ENCODE measurements at regions not wholly inside any gene's neighbourhood (a gene's known extent, or its start where the extent isn't known, plus 50 kb on each side); places are given as distances from the start of the nearest gene placed in this dataset.
"Not testable (repeated sequence)": the region's sequence is repeated elsewhere in the genome, so short reads cannot be mapped to it uniquely, and the experiment has no call there.

DNA sequence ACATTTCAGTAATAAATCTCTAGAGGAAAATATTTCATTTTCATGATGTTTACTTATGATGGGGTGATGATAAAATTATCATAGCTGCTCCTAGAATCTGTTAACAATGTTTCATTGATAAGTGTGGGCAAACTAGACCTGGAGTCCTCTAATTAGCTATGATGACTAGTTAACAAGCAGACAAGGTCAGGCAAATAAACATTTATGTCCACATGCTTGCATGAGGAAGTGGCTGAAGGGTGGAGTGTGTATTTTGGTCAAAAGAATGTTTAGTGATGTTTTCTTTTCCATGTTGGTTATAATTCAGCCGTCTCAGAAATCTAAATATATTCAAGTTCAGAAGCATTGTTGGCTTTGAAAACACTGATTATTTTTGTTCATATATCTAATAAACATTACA, 99.9 kb upstream of the FN1 start:
- no peaks in the 10 kb centered on the region for H3K4me1 ChIP-seq (ENCODE audit: control insufficient read depth in 2 of 2, insufficient read depth in 2 of 2, low read length in 2 of 2)
- WGBS = 91% methylated on average over 1 of the region's 1 CpG
- peaks cover 0 to 4% of the 10 kb centered on the region in 2 donors for H3K9me3 ChIP-seq (ENCODE audit: control insufficient read depth in 2 of 2, insufficient read depth in 1 of 2, low read length in 1 of 2)
- H3K27ac ChIP-seq (ENCODE audit: low read depth in 1 of 2, low read length in 1 of 2) = no peak overlapping the region
- H3K36me3 ChIP-seq (ENCODE audit: control insufficient read depth in 2 of 2, insufficient read depth in 2 of 2, low read length in 1 of 2) = no peaks in the 10 kb centered on the region
- DNase-seq (ENCODE audit: low read depth in 6 of 9, low spot score in 9 of 9) = no peak
- H3K27me3 ChIP-seq (ENCODE audit: control insufficient read depth in 2 of 2, insufficient read depth in 1 of 2, low read length in 1 of 2) = no peaks in the 10 kb centered on the region
- H3K4me3 ChIP-seq (ENCODE audit: low read length in 2 of 2) = no peak overlapping the region

DNA sequence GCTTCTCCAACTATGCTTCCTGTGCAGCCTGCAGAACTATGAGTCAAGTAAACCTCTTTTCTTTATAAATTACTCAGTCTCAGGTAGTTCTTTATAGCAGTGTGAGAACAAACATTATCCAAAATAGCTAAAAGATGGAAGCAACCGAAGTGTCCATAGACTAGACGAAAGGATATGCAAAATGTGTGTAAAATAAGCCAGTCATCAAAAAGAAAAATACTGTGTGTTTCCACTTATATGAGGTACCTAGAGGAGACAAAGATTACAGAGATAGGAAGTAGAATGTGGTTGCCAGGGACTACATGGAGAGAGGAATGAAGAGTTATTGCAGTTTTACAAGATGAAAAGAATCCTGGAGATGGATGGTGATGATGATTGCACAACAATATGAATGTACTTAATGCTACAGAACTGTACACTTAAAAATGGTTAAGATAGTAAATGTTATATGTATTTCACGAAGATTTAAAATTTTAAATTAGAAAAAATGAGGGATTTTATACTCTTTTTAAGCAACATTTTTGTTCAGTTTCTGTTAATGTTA, 99.3 kb upstream of the FN1 start:
- Histone ChIP-seq H3K27ac (ENCODE audit: low read depth in 1 of 2, low read length in 1 of 2) (no peak overlapping the region), H3K4me3 (ENCODE audit: low read length in 2 of 2) (no peak overlapping the region), H3K36me3 (ENCODE audit: control insufficient read depth in 2 of 2, insufficient read depth in 2 of 2, low read length in 1 of 2) (no peaks in the 10 kb centered on the region), H3K4me1 (ENCODE audit: control insufficient read depth in 2 of 2, insufficient read depth in 2 of 2, low read length in 2 of 2) (no peaks in the 10 kb centered on the region), H3K27me3 (ENCODE audit: control insufficient read depth in 2 of 2, insufficient read depth in 1 of 2, low read length in 1 of 2) (no peaks in the 10 kb centered on the region), H3K9me3 (ENCODE audit: control insufficient read depth in 2 of 2, insufficient read depth in 1 of 2, low read length in 1 of 2) (peaks cover 0 to 4% of the 10 kb centered on the region in 2 donors)
- no peak for DNase-seq (ENCODE audit: low read depth in 6 of 9, low spot score in 9 of 9)
- 89% methylated on average over 3 of the region's 3 CpGs for WGBS

DNA sequence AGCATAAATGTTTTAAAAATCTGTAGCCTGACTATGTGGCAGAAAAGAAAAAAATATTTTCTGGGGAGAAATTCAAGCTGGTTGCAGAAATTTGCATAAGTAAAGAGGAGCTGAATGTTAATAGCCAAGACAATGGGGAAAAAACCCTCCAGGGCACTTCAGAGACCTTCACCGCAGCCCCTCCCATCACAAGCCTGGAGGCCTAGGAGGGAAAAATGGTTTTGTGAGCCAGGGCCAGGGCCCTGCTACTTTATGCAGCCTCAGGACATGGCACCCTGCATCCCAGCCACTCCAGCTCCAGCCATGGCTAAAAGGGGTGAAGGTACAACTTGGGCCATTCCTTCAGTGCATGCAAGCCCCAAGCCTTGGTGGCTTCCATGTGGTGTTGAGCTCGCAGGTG, 97.8 kb upstream of the FN1 start:
- 97% methylated on average over 2 of the region's 2 CpGs for WGBS

DNA sequence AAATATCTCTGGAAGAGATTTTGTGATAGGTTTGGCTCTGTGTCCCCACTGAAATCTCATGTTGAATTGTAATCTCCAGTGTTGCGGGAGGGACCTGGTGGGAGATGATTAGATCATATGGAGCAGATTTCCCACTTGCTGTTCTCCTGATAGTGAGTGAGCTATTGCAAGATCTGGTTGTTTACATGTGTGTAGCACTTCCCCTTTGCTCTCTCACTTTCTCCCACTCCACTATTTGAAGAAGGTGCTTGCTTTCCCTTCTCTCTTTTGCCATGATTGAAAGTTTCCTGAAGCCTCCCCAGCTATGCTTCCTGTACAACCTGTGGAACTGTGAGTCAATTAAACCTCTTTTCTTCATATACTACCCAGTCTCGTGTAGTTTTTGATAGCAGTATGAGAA, 97.0 kb upstream of the FN1 start:
- Histone ChIP-seq H3K4me1 (ENCODE audit: control insufficient read depth in 2 of 2, insufficient read depth in 2 of 2, low read length in 2 of 2) (no peaks in the 10 kb centered on the region), H3K27ac (ENCODE audit: low read depth in 1 of 2, low read length in 1 of 2) (no peak overlapping the region), H3K9me3 (ENCODE audit: control insufficient read depth in 2 of 2, insufficient read depth in 1 of 2, low read length in 1 of 2) (peaks cover 0 to 4% of the 10 kb centered on the region in 2 donors), H3K27me3 (ENCODE audit: control insufficient read depth in 2 of 2, insufficient read depth in 1 of 2, low read length in 1 of 2) (no peaks in the 10 kb centered on the region), H3K36me3 (ENCODE audit: control insufficient read depth in 2 of 2, insufficient read depth in 2 of 2, low read length in 1 of 2) (no peaks in the 10 kb centered on the region), H3K4me3 (ENCODE audit: low read length in 2 of 2) (no peak overlapping the region)
- DNase-seq (ENCODE audit: low read depth in 6 of 9, low spot score in 9 of 9) = no peak
- 87% methylated on average over 2 of the region's 2 CpGs for WGBS

More for the DNA sequence above, 97.8 kb upstream of the FN1 start:
- not testable (repeated sequence) for H3K36me3 ChIP-seq (ENCODE audit: control insufficient read depth in 2 of 2, insufficient read depth in 2 of 2, low read length in 1 of 2); H3K9me3 ChIP-seq (ENCODE audit: control insufficient read depth in 2 of 2, insufficient read depth in 1 of 2, low read length in 1 of 2); H3K27ac ChIP-seq (ENCODE audit: low read depth in 1 of 2, low read length in 1 of 2); H3K4me3 ChIP-seq (ENCODE audit: low read length in 2 of 2); H3K4me1 ChIP-seq (ENCODE audit: control insufficient read depth in 2 of 2, insufficient read depth in 2 of 2, low read length in 2 of 2); H3K27me3 ChIP-seq (ENCODE audit: control insufficient read depth in 2 of 2, insufficient read depth in 1 of 2, low read length in 1 of 2); DNase-seq (ENCODE audit: low read depth in 6 of 9, low spot score in 9 of 9)

DNA sequence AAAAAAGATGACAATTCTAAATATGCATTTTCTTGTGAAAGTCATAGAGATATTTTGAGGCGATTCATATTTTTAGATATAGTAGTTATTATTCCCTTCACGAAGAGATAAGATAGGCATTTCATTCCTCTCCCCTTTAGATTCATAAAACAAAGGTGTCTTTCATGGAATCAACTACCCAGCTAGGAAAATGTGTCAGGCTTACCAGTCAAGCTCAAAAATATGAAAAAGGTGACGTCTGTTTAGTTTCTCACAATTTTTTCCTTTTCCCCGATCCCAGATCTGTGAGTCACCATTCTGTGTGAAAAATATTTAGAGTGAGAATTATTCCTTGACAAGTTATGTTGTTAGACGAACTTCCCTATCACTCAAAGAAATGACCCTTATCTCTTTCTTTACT, 95.4 kb upstream of the FN1 start:
- Histone ChIP-seq H3K4me3 (ENCODE audit: low read length in 2 of 2) (no peak overlapping the region), H3K4me1 (ENCODE audit: control insufficient read depth in 2 of 2, insufficient read depth in 2 of 2, low read length in 2 of 2) (no peaks in the 10 kb centered on the region), H3K27me3 (ENCODE audit: control insufficient read depth in 2 of 2, insufficient read depth in 1 of 2, low read length in 1 of 2) (no peaks in the 10 kb centered on the region), H3K9me3 (ENCODE audit: control insufficient read depth in 2 of 2, insufficient read depth in 1 of 2, low read length in 1 of 2) (peaks cover 0 to 4% of the 10 kb centered on the region in 2 donors), H3K36me3 (ENCODE audit: control insufficient read depth in 2 of 2, insufficient read depth in 2 of 2, low read length in 1 of 2) (no peaks in the 10 kb centered on the region), H3K27ac (ENCODE audit: low read depth in 1 of 2, low read length in 1 of 2) (no peak overlapping the region)
- no peak for DNase-seq (ENCODE audit: low read depth in 6 of 9, low spot score in 9 of 9)
- WGBS = 93% methylated on average over 5 of the region's 5 CpGs

DNA sequence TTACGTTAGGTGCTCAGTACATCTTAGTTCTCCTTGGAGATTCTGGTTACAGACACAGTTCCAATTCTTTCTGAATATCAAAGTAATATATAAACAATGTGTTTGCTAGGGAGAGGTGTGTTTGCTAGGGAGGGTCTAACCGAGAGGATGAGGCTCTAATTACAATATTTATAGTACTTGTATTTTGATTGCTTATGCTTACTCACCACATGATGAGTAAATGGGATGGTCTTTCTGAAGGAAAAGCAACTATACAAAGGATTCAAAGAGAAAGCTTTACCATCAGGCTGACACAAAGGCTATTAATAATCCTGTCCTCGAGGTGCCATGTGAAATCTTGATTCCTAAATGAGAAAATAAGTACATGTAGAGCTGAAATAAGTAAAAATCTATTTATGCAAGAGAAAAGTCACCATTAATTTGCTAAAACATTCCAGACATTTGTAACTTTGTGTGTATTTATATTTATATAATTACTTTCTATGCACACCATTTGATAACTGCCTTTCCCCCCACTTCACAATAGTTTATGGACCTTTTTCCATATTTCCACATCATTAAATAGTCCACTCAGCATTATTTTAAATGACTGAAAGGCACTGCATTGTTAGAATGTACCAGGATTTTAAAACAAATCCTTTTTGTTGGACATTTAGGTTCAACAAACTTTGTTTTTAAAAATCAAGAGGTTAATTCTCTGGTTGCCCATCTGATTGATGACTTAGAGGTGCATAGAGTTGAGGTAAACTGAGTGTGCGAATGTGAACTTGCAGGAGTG, 94.5 kb upstream of the FN1 start:
- Histone ChIP-seq H3K9me3 (ENCODE audit: control insufficient read depth in 2 of 2, insufficient read depth in 1 of 2, low read length in 1 of 2) (peaks cover 0 to 4% of the 10 kb centered on the region in 2 donors), H3K4me3 (ENCODE audit: low read length in 2 of 2) (no peak overlapping the region), H3K36me3 (ENCODE audit: control insufficient read depth in 2 of 2, insufficient read depth in 2 of 2, low read length in 1 of 2) (no peaks in the 10 kb centered on the region), H3K27ac (ENCODE audit: low read depth in 1 of 2, low read length in 1 of 2) (no peak overlapping the region), H3K4me1 (ENCODE audit: control insufficient read depth in 2 of 2, insufficient read depth in 2 of 2, low read length in 2 of 2) (no peaks in the 10 kb centered on the region), H3K27me3 (ENCODE audit: control insufficient read depth in 2 of 2, insufficient read depth in 1 of 2, low read length in 1 of 2) (no peaks in the 10 kb centered on the region)
- DNase-seq (ENCODE audit: low read depth in 6 of 9, low spot score in 9 of 9) = no peak
- WGBS = 92% methylated on average over 4 of the region's 4 CpGs

DNA sequence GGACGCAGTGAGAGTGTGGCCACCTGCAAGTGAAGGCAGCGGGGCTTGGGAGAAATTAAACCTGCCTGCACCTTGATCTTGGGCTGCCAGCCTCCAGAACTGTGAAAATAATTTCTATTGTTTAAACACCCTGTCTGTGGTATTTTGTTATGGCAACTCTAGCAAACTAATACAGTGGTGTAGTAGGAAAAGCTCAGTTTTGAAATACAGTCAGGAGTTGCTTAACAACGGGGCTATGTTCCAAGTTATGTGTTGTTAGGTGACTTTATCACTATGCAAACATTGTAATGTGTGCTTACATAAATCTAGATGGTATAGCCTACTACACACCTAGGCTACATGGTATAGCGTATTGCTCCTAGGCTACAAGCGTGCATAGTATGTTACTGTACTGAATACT, 93.4 kb upstream of the FN1 start:
- Histone ChIP-seq H3K27me3 (ENCODE audit: control insufficient read depth in 2 of 2, insufficient read depth in 1 of 2, low read length in 1 of 2) (no peaks in the 10 kb centered on the region), H3K4me1 (ENCODE audit: control insufficient read depth in 2 of 2, insufficient read depth in 2 of 2, low read length in 2 of 2) (no peaks in the 10 kb centered on the region), H3K9me3 (ENCODE audit: control insufficient read depth in 2 of 2, insufficient read depth in 1 of 2, low read length in 1 of 2) (peaks cover 0 to 4% of the 10 kb centered on the region in 2 donors), H3K4me3 (ENCODE audit: low read length in 2 of 2) (no peak overlapping the region), H3K27ac (ENCODE audit: low read depth in 1 of 2, low read length in 1 of 2) (no peak overlapping the region), H3K36me3 (ENCODE audit: control insufficient read depth in 2 of 2, insufficient read depth in 2 of 2, low read length in 1 of 2) (no peaks in the 10 kb centered on the region)
- DNase-seq (ENCODE audit: low read depth in 6 of 9, low spot score in 9 of 9) = no peak
- WGBS = 86% methylated on average over 5 of the region's 5 CpGs

DNA sequence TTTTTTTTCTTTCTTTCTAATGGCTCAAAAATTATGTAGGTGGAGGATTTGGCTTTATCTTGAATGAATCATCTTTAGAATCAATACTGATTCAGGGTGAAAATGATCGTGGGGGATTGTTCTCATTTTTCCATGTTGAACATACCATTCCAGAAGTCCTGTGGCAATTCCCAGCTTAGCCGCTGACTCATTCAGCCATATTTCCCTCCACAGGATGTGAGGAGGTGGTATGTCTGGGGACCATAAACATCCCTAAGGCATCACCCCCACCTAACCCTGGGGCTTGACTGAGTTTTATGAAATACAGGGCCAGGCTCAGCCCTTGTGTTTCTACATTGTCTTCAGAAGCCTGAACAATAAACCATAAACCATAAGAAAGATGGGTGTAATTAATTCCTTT, 92.7 kb upstream of the FN1 start:
- Histone ChIP-seq H3K4me3 (ENCODE audit: low read length in 2 of 2) (no peak overlapping the region), H3K27me3 (ENCODE audit: control insufficient read depth in 2 of 2, insufficient read depth in 1 of 2, low read length in 1 of 2) (no peaks in the 10 kb centered on the region), H3K27ac (ENCODE audit: low read depth in 1 of 2, low read length in 1 of 2) (no peak overlapping the region), H3K4me1 (ENCODE audit: control insufficient read depth in 2 of 2, insufficient read depth in 2 of 2, low read length in 2 of 2) (no peaks in the 10 kb centered on the region), H3K9me3 (ENCODE audit: control insufficient read depth in 2 of 2, insufficient read depth in 1 of 2, low read length in 1 of 2) (no peaks in the 10 kb centered on the region), H3K36me3 (ENCODE audit: control insufficient read depth in 2 of 2, insufficient read depth in 2 of 2, low read length in 1 of 2) (no peaks in the 10 kb centered on the region)
- 96% methylated on average over 2 of the region's 2 CpGs for WGBS
- no peak for DNase-seq (ENCODE audit: low read depth in 6 of 9, low spot score in 9 of 9)

DNA sequence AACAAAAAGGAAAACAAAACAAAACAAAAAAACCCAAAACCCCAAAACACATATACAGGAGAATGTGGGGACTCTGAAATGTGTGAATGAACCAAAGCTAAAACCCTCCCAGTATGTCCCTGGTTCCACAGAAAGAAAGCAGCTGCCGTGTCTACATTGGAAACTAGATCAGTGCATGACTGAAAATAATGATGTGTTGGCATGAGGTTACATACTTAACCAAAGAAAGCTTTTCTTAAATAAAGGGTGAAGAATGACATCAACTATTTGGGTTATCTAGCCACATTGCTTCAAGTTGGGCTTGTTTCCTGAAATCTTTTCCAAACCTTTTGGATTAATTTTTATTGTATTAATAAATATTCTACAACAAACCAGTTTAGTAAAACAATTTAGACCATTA, 91.9 kb upstream of the FN1 start:
- Histone ChIP-seq H3K36me3 (ENCODE audit: control insufficient read depth in 2 of 2, insufficient read depth in 2 of 2, low read length in 1 of 2) (no peaks in the 10 kb centered on the region), H3K27me3 (ENCODE audit: control insufficient read depth in 2 of 2, insufficient read depth in 1 of 2, low read length in 1 of 2) (no peaks in the 10 kb centered on the region), H3K27ac (ENCODE audit: low read depth in 1 of 2, low read length in 1 of 2) (no peak overlapping the region), H3K4me1 (ENCODE audit: control insufficient read depth in 2 of 2, insufficient read depth in 2 of 2, low read length in 2 of 2) (no peaks in the 10 kb centered on the region), H3K9me3 (ENCODE audit: control insufficient read depth in 2 of 2, insufficient read depth in 1 of 2, low read length in 1 of 2) (no peaks in the 10 kb centered on the region), H3K4me3 (ENCODE audit: low read length in 2 of 2) (no peak overlapping the region)
- 93% methylated on average over 1 of the region's 1 CpG for WGBS
- DNase-seq (ENCODE audit: low read depth in 6 of 9, low spot score in 9 of 9) = no peak

Data from thymus (tissue), 11 donors.